ENCODE measurements at regions not wholly inside any gene's neighbourhood (a gene's known extent, or its start where the extent isn't known, plus 50 kb on each side); places are given as distances from the start of the nearest gene placed in this dataset.
"Not testable (repeated sequence)": the region's sequence is repeated elsewhere in the genome, so short reads cannot be mapped to it uniquely, and the experiment has no call there.

GRCh38 chr3:80929576-80929975 lies 831.9 kb downstream of the GBE1 start:
- no peak for DNase-seq

GRCh38 chr3:80914854-80915253 lies 846.6 kb downstream of the GBE1 start:
- DNase-seq: no peak

- DNase-seq: no peak
Observed at GRCh38 chr3:80898211-80898610, 863.2 kb downstream of the GBE1 start.

- not testable (repeated sequence) for DNase-seq
Observed at GRCh38 chr3:80897005-80897404, 864.4 kb downstream of the GBE1 start.

GRCh38 chr3:80890571-80890970 lies 870.9 kb downstream of the GBE1 start:
- DNase-seq: no peak

- peak; percentile 39 for DNase-seq
Observed at GRCh38 chr3:80889535-80889934, 871.9 kb downstream of the GBE1 start.

- no peak for DNase-seq
Observed at GRCh38 chr3:80870476-80871041, 890.9 kb downstream of the GBE1 start.

- no peak for DNase-seq
Observed at GRCh38 chr3:80855482-80855881, 906.0 kb downstream of the GBE1 start.

- no peak for DNase-seq
Observed at GRCh38 chr3:80836395-80836794, 925.0 kb downstream of the GBE1 start.

- no peak for DNase-seq
Observed at GRCh38 chr3:80807577-80807976, 953.9 kb downstream of the GBE1 start.

GRCh38 chr3:80806673-80807072 lies 954.8 kb downstream of the GBE1 start:
- no peak for DNase-seq

GRCh38 chr3:80788914-80789313 lies 972.5 kb downstream of the GBE1 start:
- DNase-seq: no peak

GRCh38 chr3:80785875-80786274 lies 975.6 kb downstream of the GBE1 start:
- no peak for DNase-seq

- DNase-seq: peak; percentile 58
Observed at GRCh38 chr3:80785475-80785874, 976.0 kb downstream of the GBE1 start.

- no peak for DNase-seq
Observed at GRCh38 chr3:80771085-80771484, 990.4 kb downstream of the GBE1 start.

GRCh38 chr3:80770106-80771074 lies 991.1 kb downstream of the GBE1 start:
- no peak for DNase-seq

- DNase-seq: no peak
Observed at GRCh38 chr3:80769683-80770082, 991.8 kb downstream of the GBE1 start.

- peak; percentile 48 for DNase-seq
Observed at GRCh38 chr3:80767604-80768003, 993.8 kb downstream of the GBE1 start.

- no peak for DNase-seq
Observed at GRCh38 chr3:80754969-80755368, 987.2 kb upstream of the ROBO1 start.

GRCh38 chr3:80753021-80753420 lies 985.2 kb upstream of the ROBO1 start:
- DNase-seq: no peak

GRCh38 chr3:80750637-80751036 lies 982.8 kb upstream of the ROBO1 start:
- no peak for DNase-seq

GRCh38 chr3:80734920-80735319 lies 967.1 kb upstream of the ROBO1 start:
- peak; percentile 26 for DNase-seq

- DNase-seq: peak; percentile 66
Observed at GRCh38 chr3:80734483-80734882, 966.7 kb upstream of the ROBO1 start.

- DNase-seq: peak; percentile 99
Observed at GRCh38 chr3:80733522-80734176, 965.9 kb upstream of the ROBO1 start.

Measured in dermis blood vessel endothelial cell (primary cell).